Body of pancreas (tissue), 4 donors: ENCODE measurements at regions not wholly inside any gene's neighbourhood (a gene's known extent, or its start where the extent isn't known, plus 50 kb on each side); places are given as distances from the start of the nearest gene placed in this dataset.

Source experiments
- CTCF ChIP-seq, 7 experiments: fragments of 450-650 bp in 4 of 7; fragments of 200-600 bp in 3 of 7; sonication (generic) in 3 of 7; IDR thresholded peaks; one replicate each; pipeline ENCODE4 v1.5.1; 2016 to 2019; ENCODE audit warnings: antibody characterized with exemption in 7 of 7
- POLR2A ChIP-seq, 3 donors: fragments of 450-650 bp; IDR thresholded peaks; one replicate each; pipeline ENCODE4 v1.6.1; 2016; ENCODE audit warnings: antibody characterized with exemption in 3 of 3, mild to moderate bottlenecking in 2 of 3

GRCh38 chr11:69934861-69935494 lies 115.8 kb upstream of the FGF3 start:
- TF ChIP-seq CTCF (IDR thresholded peaks at IDR 0.05): no peak
- no peak for TF ChIP-seq POLR2A (IDR thresholded peaks at IDR 0.05)
